ENCODE measurements at regions not wholly inside any gene's neighbourhood (a gene's known extent, or its start where the extent isn't known, plus 50 kb on each side); places are given as distances from the start of the nearest gene placed in this dataset.

GRCh38 chr5:125848751-125849150 is 574.5 kb upstream of the GRAMD2B start:
- TF ChIP-seq CTCF (IDR thresholded peaks at IDR 0.05) = no peak
- TF ChIP-seq POLR2AphosphoS5 (IDR thresholded peaks at IDR 0.05; ENCODE audit: low read depth, low read length) = no peak
- no peak for TF ChIP-seq SIN3A (IDR thresholded peaks at IDR 0.05; ENCODE audit: borderline replicate concordance, insufficient read depth, low read depth, low read length)
